WTC11 (cell line): ENCODE measurements at regions not wholly inside any gene's neighbourhood (a gene's known extent, or its start where the extent isn't known, plus 50 kb on each side); places are given as distances from the start of the nearest gene placed in this dataset.

Experiments
- ATAC-seq: fragments of 200-7000 bp; cut with Tn5 transposase; 2 replicates; pipeline ENCODE4 v1.10.0; 2021; ENCODE audit warnings: mild to moderate bottlenecking, moderate library complexity
- CTCF ChIA-PET: fragments of 300-600 bp; sonication (Branson Sonifier 250); formaldehyde crosslinking; loops from one replicate; lab custom pipeline; 2021; ENCODE audit warnings: antibody characterized with exemption; lab: Charles Lee
- POLR2A ChIA-PET: fragments of 350-600 bp; sonication (Branson Sonifier 250); formaldehyde crosslinking; loops from one replicate; lab custom pipeline; 2021; ENCODE audit warnings: antibody characterized with exemption; lab: Charles Lee
- DNase-seq: peaks from one replicate; pipeline ENCODE4 v3.0.0; 2021; ENCODE audit warnings: low spot score
- H3K27ac Mint-ChIP-seq: 2 replicates; pipeline ENCODE4 v1.8.0; 2021; ENCODE audit warnings: mixed read lengths
- H3K27me3 Mint-ChIP-seq: 2 replicates; pipeline ENCODE4 v1.8.0; 2021; ENCODE audit warnings: low read depth, mild to moderate bottlenecking, moderate library complexity, mixed read lengths
- H3K36me3 Mint-ChIP-seq: 2 replicates; pipeline ENCODE4 v1.8.0; 2021; ENCODE audit warnings: mixed read lengths
- H3K4me1 Mint-ChIP-seq: 2 replicates; pipeline ENCODE4 v1.8.0; 2022; ENCODE audit warnings: mixed read lengths
- H3K4me3 Mint-ChIP-seq: 2 replicates; pipeline ENCODE4 v1.8.0; 2021; ENCODE audit warnings: mild to moderate bottlenecking, moderate library complexity, mixed read lengths
- H3K9me3 Mint-ChIP-seq: 2 replicates; pipeline ENCODE4 v1.8.0; 2021; ENCODE audit warnings: mixed read lengths
- ATF3 ChIP-seq: sonication (generic); formaldehyde crosslinking; conservative IDR thresholded peaks from 2 replicates; pipeline ENCODE4 v1.8.1; 2022; ENCODE audit warnings: mild to moderate bottlenecking, missing genetic modification reagents
- ATF6 ChIP-seq: sonication (generic); formaldehyde crosslinking; IDR thresholded peaks from 2 replicates; pipeline ENCODE4 v1.8.1; 2023; ENCODE audit warnings: mild to moderate bottlenecking, missing genetic modification reagents
- CBFB ChIP-seq: sonication (generic); formaldehyde crosslinking; IDR thresholded peaks from 2 replicates; pipeline ENCODE4 v1.8.1; 2022; ENCODE audit warnings: mild to moderate bottlenecking, low read depth, missing genetic modification reagents
- ELF4 ChIP-seq: sonication (generic); formaldehyde crosslinking; IDR thresholded peaks from 2 replicates; pipeline ENCODE4 v1.8.1; 2022; ENCODE audit warnings: low read depth, mild to moderate bottlenecking, moderate library complexity, missing genetic modification reagents
- ETV6 ChIP-seq: sonication (generic); formaldehyde crosslinking; IDR thresholded peaks from 2 replicates; pipeline ENCODE4 v1.8.1; 2022; ENCODE audit warnings: mild to moderate bottlenecking, missing genetic modification reagents
- GTF2I ChIP-seq: fragments of 250-450 bp; sonication (Bioruptor Pico); conservative IDR thresholded peaks from 2 replicates; pipeline ENCODE4 v1.4.0; 2021; ENCODE audit warnings: mild to moderate bottlenecking
- IRF1 ChIP-seq: sonication (generic); formaldehyde crosslinking; IDR thresholded peaks from 2 replicates; pipeline ENCODE4 v1.8.0; 2023; ENCODE audit warnings: missing genetic modification reagents
- IRF2 ChIP-seq: sonication (generic); formaldehyde crosslinking; IDR thresholded peaks from 2 replicates; pipeline ENCODE4 v1.8.0; 2022; ENCODE audit warnings: low read depth, missing genetic modification reagents, borderline replicate concordance
- JAZF1 ChIP-seq: fragments of 250-450 bp; sonication (Bioruptor Pico); IDR thresholded peaks from 2 replicates; pipeline ENCODE4 v1.9.0; 2021; ENCODE audit warnings: moderate library complexity, mild to moderate bottlenecking, inconsistent platforms
- KAT7 ChIP-seq: sonication (generic); formaldehyde crosslinking; IDR thresholded peaks from 2 replicates; pipeline ENCODE4 v1.8.1; 2023; ENCODE audit warnings: missing genetic modification reagents, mild to moderate bottlenecking, borderline replicate concordance
- NFE2L1 ChIP-seq: sonication (generic); formaldehyde crosslinking; IDR thresholded peaks from 2 replicates; pipeline ENCODE4 v1.8.1; 2023; ENCODE audit warnings: missing genetic modification reagents
- PREB ChIP-seq: sonication (generic); formaldehyde crosslinking; IDR thresholded peaks from 2 replicates; pipeline ENCODE4 v1.8.1; 2022; ENCODE audit warnings: mild to moderate bottlenecking, missing genetic modification reagents, moderate library complexity, borderline replicate concordance
- SP1 ChIP-seq: sonication (generic); formaldehyde crosslinking; conservative IDR thresholded peaks from 2 replicates; pipeline ENCODE4 v1.8.1; 2022; ENCODE audit warnings: missing genetic modification reagents
- ZNF138 ChIP-seq: sonication (generic); formaldehyde crosslinking; conservative IDR thresholded peaks from 2 replicates; pipeline ENCODE4 v1.8.1; 2022; ENCODE audit warnings: mild to moderate bottlenecking, moderate library complexity, missing genetic modification reagents
- ZNF263 ChIP-seq: sonication (generic); formaldehyde crosslinking; IDR thresholded peaks from 2 replicates; pipeline ENCODE4 v1.8.1; 2022; ENCODE audit warnings: low read depth, mild to moderate bottlenecking, moderate library complexity, missing genetic modification reagents
- ZNF396 ChIP-seq: fragments of 250-450 bp; sonication (Bioruptor Pico); IDR thresholded peaks from 2 replicates; pipeline ENCODE4 v1.8.0; 2021; ENCODE audit warnings: mild to moderate bottlenecking, moderate library complexity, borderline replicate concordance
- ZNF532 ChIP-seq: fragments of 250-450 bp; sonication (Bioruptor Pico); IDR thresholded peaks from 2 replicates; pipeline ENCODE4 v1.9.0; 2021; ENCODE audit warnings: mild to moderate bottlenecking, borderline replicate concordance
- ZSCAN18 ChIP-seq: fragments of 250-450 bp; sonication (Bioruptor Pico); IDR thresholded peaks from 2 replicates; pipeline ENCODE4 v2.1.2; 2022; ENCODE audit warnings: mild to moderate bottlenecking, moderate library complexity

- TF ChIP-seq PREB (CRISPR knock-in tag) (no peak), ZNF532 (no peak), ZNF396 (no peak)
These were observed 370.6 kb upstream of the ROBO2 start (continued) for GRCh38 chr3:76669322-76669721.

GRCh38 chr3:76673171-76673570 is 366.7 kb upstream of the ROBO2 start:
- Mint-ChIP-seq H3K9me3 (no peaks in the 10 kb centered on the region), H3K36me3 (no peaks in the 10 kb centered on the region), H3K27me3 (no peaks in the 10 kb centered on the region)
- no peak for ATAC-seq
- DNase-seq, result no peak
- TF ChIP-seq IRF1 (no peak), JAZF1 (CRISPR knock-in tag) (no peak), ZNF263 (CRISPR knock-in tag) (no peak), SP1 (CRISPR knock-in tag) (no peak), ZSCAN18 (CRISPR knock-in tag) (no peak), ELF4 (CRISPR knock-in tag) (no peak), ATF6 (CRISPR knock-in tag) (no peak), NFE2L1 (CRISPR knock-in tag) (no peak), ZNF138 (CRISPR knock-in tag) (no peak), ATF3 (CRISPR knock-in tag) (no peak), IRF2 (CRISPR knock-in tag) (no peak), GTF2I (CRISPR knock-in tag) (no peak), CBFB (CRISPR knock-in tag) (no peak), ETV6 (no peak), KAT7 (CRISPR knock-in tag) (no peak)
- TF ChIP-seq, all 79 proteins: peak for 0
- Mint-ChIP-seq H3K4me1 (peaks cover 30% of the 10 kb centered on the region), H3K27ac (no peak overlapping the region), H3K4me3 (no peak overlapping the region)
- ChIA-PET POLR2A (no interaction called here), CTCF (no interaction called here)
